Cardiac muscle cell (in vitro differentiated cells and primary cell): ENCODE measurements at regions not wholly inside any gene's neighbourhood (a gene's known extent, or its start where the extent isn't known, plus 50 kb on each side); places are given as distances from the start of the nearest gene placed in this dataset.

Source experiments
- DNase-seq, 2 donors: peaks; one replicate each; pipeline versions ENCODE4 v3.0.0 to v3.0.0-alpha.2; 2010 to 2017; ENCODE audit warnings: low read depth in 1 of 2, low spot score in 1 of 2
- H3K27ac ChIP-seq: fragments of 200-600 bp; sonication (generic); 2 replicates; pipeline ENCODE4 v1.5.1; 2016
- H3K27me3 ChIP-seq: fragments of 200-600 bp; sonication (generic); 2 replicates; pipeline ENCODE4 v1.6.0; 2016; ENCODE audit warnings: control low read depth
- H3K36me3 ChIP-seq: fragments of 200-600 bp; sonication (generic); 2 replicates; pipeline ENCODE4 v1.5.1; 2016; ENCODE audit warnings: control low read depth
- H3K4me1 ChIP-seq: fragments of 200-600 bp; sonication (generic); 2 replicates; pipeline ENCODE4 v1.8.1; 2017; ENCODE audit warnings: low read depth, mild to moderate bottlenecking, mixed run types
- H3K4me3 ChIP-seq: fragments of 200-600 bp; sonication (generic); 2 replicates; pipeline ENCODE4 v1.5.1; 2016; ENCODE audit warnings: mild to moderate bottlenecking
- H3K9me3 ChIP-seq: fragments of 200-600 bp; sonication (generic); 2 replicates; pipeline ENCODE4 v1.5.1; 2017; ENCODE audit warnings: low read depth, mild to moderate bottlenecking, control low read depth
- TF ChIP-seq, protein P1 (sequence below): IDR thresholded peaks from 2 replicates; pipeline ENCODE4 v1.5.1; 2012; ENCODE audit warnings: low read depth, mild to moderate bottlenecking, low read length

- no peaks in the 10 kb centered on the region for H3K27me3 ChIP-seq
- TF ChIP-seq, protein P1, sequence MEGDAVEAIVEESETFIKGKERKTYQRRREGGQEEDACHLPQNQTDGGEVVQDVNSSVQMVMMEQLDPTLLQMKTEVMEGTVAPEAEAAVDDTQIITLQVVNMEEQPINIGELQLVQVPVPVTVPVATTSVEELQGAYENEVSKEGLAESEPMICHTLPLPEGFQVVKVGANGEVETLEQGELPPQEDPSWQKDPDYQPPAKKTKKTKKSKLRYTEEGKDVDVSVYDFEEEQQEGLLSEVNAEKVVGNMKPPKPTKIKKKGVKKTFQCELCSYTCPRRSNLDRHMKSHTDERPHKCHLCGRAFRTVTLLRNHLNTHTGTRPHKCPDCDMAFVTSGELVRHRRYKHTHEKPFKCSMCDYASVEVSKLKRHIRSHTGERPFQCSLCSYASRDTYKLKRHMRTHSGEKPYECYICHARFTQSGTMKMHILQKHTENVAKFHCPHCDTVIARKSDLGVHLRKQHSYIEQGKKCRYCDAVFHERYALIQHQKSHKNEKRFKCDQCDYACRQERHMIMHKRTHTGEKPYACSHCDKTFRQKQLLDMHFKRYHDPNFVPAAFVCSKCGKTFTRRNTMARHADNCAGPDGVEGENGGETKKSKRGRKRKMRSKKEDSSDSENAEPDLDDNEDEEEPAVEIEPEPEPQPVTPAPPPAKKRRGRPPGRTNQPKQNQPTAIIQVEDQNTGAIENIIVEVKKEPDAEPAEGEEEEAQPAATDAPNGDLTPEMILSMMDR: no peak
- no peak for DNase-seq
- no peak overlapping the region for H3K4me3 ChIP-seq
- no peaks in the 10 kb centered on the region for H3K36me3 ChIP-seq
- no peaks in the 10 kb centered on the region for H3K9me3 ChIP-seq
- no peaks in the 10 kb centered on the region for H3K4me1 ChIP-seq
- no peak overlapping the region for H3K27ac ChIP-seq
These were observed 212.3 kb upstream of the NECTIN3 start for GRCh38 chr3:110859336-110859735.

DNA sequence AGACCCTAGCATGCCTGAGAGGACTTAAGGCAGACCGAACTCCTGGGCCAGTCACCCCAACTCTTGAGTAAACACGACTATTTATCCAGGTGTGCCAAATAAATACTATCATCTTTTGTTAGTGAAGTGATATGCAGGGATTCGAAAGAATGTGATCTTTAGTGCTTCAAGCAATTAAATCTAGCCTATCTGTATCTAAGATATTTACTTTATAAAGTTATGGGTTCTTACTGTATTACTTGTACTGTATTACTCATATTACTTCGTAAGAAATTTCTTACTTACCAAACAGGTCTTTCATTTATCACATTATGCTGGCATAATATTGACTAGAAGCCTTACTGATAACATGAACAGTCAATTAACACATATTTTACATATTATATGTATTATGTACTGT, 211.6 kb upstream of the NECTIN3 start:
- no peaks in the 10 kb centered on the region for H3K4me1 ChIP-seq
- no peak overlapping the region for H3K4me3 ChIP-seq
- H3K36me3 ChIP-seq: no peaks in the 10 kb centered on the region
- TF ChIP-seq, protein P1: no peak
- no peaks in the 10 kb centered on the region for H3K9me3 ChIP-seq
- DNase-seq: no peak
- H3K27me3 ChIP-seq: no peaks in the 10 kb centered on the region
- no peak overlapping the region for H3K27ac ChIP-seq

DNA sequence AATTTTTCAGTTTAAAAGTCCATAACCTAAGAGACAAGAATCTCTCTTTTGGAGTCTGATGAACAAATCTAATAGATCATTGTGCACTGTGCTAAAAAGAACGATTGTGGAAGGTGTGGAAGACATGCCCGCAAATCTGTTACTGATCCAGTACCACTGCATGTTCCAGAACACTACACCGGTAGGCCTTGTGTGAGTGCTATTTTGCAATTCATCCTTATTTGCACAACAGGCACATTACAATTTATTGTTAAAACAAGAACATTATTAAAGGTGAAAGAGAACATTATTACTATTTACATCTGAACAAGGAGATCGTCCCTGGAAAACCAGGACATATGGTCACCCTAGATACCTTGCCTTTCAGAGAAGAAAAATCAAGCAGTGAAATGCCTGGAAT, 205.7 kb upstream of the NECTIN3 start:
- no peak for DNase-seq
- TF ChIP-seq, protein P1: no peak
- Histone ChIP-seq H3K36me3 (no peaks in the 10 kb centered on the region), H3K4me1 (no peaks in the 10 kb centered on the region), H3K27ac (no peak overlapping the region), H3K27me3 (no peaks in the 10 kb centered on the region), H3K4me3 (no peak overlapping the region), H3K9me3 (no peaks in the 10 kb centered on the region)

DNA sequence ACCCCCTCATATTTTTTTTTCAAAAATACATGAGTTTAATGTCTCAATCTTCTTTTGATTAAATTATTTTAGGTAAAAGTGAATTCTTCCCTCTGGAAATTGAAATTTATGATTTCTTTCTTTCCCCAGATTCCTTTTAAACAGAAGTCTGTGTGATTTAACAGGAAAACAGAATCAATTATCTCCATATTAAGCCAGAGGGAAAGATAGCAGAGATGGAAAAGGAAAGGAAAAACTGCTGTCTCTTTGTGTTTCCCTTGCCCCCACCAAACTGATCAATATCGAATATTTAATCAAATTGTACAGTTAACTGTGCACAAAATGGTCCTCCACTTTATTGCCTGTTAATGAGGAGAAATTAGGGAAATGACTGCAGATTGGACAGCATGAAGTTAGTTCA, 203.5 kb upstream of the NECTIN3 start:
- no peaks in the 10 kb centered on the region for H3K4me1 ChIP-seq

GRCh38 chr3:110869736-110870135, 201.9 kb upstream of the NECTIN3 start:
- Histone ChIP-seq H3K4me3 (no peak overlapping the region), H3K36me3 (no peaks in the 10 kb centered on the region), H3K4me1 (no peaks in the 10 kb centered on the region), H3K9me3 (no peaks in the 10 kb centered on the region), H3K27ac (no peak overlapping the region), H3K27me3 (no peaks in the 10 kb centered on the region)
- TF ChIP-seq, protein P1: no peak
- DNase-seq: no peak

More for the DNA sequence above, 203.5 kb upstream of the NECTIN3 start:
- DNase-seq: no peak
- no peak overlapping the region for H3K27ac ChIP-seq
- H3K27me3 ChIP-seq: no peaks in the 10 kb centered on the region
- H3K9me3 ChIP-seq: no peaks in the 10 kb centered on the region
- TF ChIP-seq, protein P1: no peak
- no peak overlapping the region for H3K4me3 ChIP-seq
- H3K36me3 ChIP-seq: no peaks in the 10 kb centered on the region

GRCh38 chr3:110871869-110872268, 199.7 kb upstream of the NECTIN3 start:
- no peak for DNase-seq
- Histone ChIP-seq H3K27me3 (no peaks in the 10 kb centered on the region), H3K4me3 (no peak overlapping the region), H3K4me1 (no peaks in the 10 kb centered on the region), H3K27ac (no peak overlapping the region), H3K9me3 (no peaks in the 10 kb centered on the region), H3K36me3 (no peaks in the 10 kb centered on the region)
- TF ChIP-seq, protein P1: no peak
